SK-N-SH (cell line): ENCODE measurements at regions not wholly inside any gene's neighbourhood (a gene's known extent, or its start where the extent isn't known, plus 50 kb on each side); places are given as distances from the start of the nearest gene placed in this dataset.

ENCODE experiments used
- CTCF ChIA-PET: fragments of 300-600, 350-600 bp; formaldehyde crosslinking; extraction: SDS; loops from one replicate; lab custom pipeline; 2021; lab: Yijun Ruan, JAX
- POLR2A ChIA-PET: fragments of 350-600 bp; sonication (Branson Sonifier 250); formaldehyde crosslinking; extraction: SDS; loops from one replicate; lab custom pipeline; 2020; ENCODE audit warnings: antibody characterized with exemption, inconsistent platforms; lab: Yijun Ruan, JAX
- DNase-seq: peaks from one replicate; pipeline ENCODE4 v3.0.0; 2012
- H2AFZ ChIP-seq: fragments of 200-600 bp; sonication (generic); 2 replicates; pipeline ENCODE4 v1.8.1; 2016; ENCODE audit warnings: antibody characterized with exemption, mild to moderate bottlenecking, low read depth
- H3F3A ChIP-seq: fragments of 200-600 bp; sonication (generic); replicated peaks from 2 replicates; pipeline ENCODE3; 2016; ENCODE audit warnings: antibody characterized with exemption, mild to moderate bottlenecking; ENCODE audit not compliant: insufficient read depth
- H3K27ac ChIP-seq, 2 experiments: fragments of 200-500 bp in 1 of 2; fragments of 200-600 bp in 1 of 2; sonication (Bioruptor generic) in 1 of 2; sonication (generic), shearing (Covaris generic) in 1 of 2; 2 replicates each; pipeline versions ENCODE4 v1.5.1 to v1.6.1; 2014 to 2016; ENCODE audit warnings: low read depth in 2 of 2, inconsistent platforms in 1 of 2, low read length in 1 of 2, mild to moderate bottlenecking in 1 of 2, mixed read lengths in 1 of 2
- H3K27me3 ChIP-seq: fragments of 200-600 bp; sonication (generic), shearing (Covaris generic); 2 replicates; pipeline ENCODE4 v1.6.1; 2016; ENCODE audit warnings: mixed run types; ENCODE audit not compliant: insufficient read depth
- H3K36me3 ChIP-seq, 2 experiments: fragments of 200-500 bp in 1 of 2; fragments of 200-600 bp in 1 of 2; sonication (Bioruptor generic) in 1 of 2; sonication (generic) in 1 of 2; replicated peaks in 1 of 2; 2 replicates each; pipeline versions ENCODE3 to v1.5.1; 2014 to 2016; ENCODE audit warnings: low read length in 1 of 2, mild to moderate bottlenecking in 1 of 2; ENCODE audit not compliant: insufficient read depth in 2 of 2, control insufficient read depth in 1 of 2
- H3K4me1 ChIP-seq, 2 experiments: fragments of 200-500 bp in 1 of 2; fragments of 200-600 bp in 1 of 2; sonication (Bioruptor generic) in 1 of 2; sonication (generic), shearing (Covaris generic) in 1 of 2; 2 replicates each; pipeline versions ENCODE4 v1.5.1 to v1.6.1; 2014 to 2016; ENCODE audit warnings: low read depth in 1 of 2, low read length in 1 of 2, mixed run types in 1 of 2; ENCODE audit not compliant: insufficient read depth in 2 of 2, control insufficient read depth in 1 of 2
- H3K4me2 ChIP-seq: fragments of 200-600 bp; sonication (generic), shearing (Covaris generic); 2 replicates; pipeline ENCODE4 v1.6.1; 2017; ENCODE audit warnings: mixed run types
- H3K4me3 ChIP-seq, 2 experiments: fragments of 200-500 bp in 1 of 2; fragments of 200-600 bp in 1 of 2; sonication (Bioruptor generic) in 1 of 2; sonication (generic), shearing (Covaris generic) in 1 of 2; 2 replicates each; pipeline versions ENCODE4 v1.5.1 to v1.8.1; 2014 to 2016; ENCODE audit warnings: low read depth in 2 of 2, inconsistent platforms in 1 of 2, low read length in 1 of 2, mild to moderate bottlenecking in 1 of 2, mixed read lengths in 1 of 2, moderate library complexity in 1 of 2
- H3K79me2 ChIP-seq: fragments of 200-600 bp; sonication (generic); 2 replicates; pipeline ENCODE4 v1.8.1; 2017; ENCODE audit warnings: mild to moderate bottlenecking; ENCODE audit not compliant: insufficient read depth
- H3K9ac ChIP-seq: fragments of 200-600 bp; sonication (generic); 2 replicates; pipeline ENCODE4 v1.6.1; 2017; ENCODE audit warnings: mixed run types
- H3K9me2 ChIP-seq: fragments of 200-600 bp; sonication (generic); 2 replicates; pipeline ENCODE4 v1.6.1; 2017; ENCODE audit warnings: mixed run types
- H3K9me3 ChIP-seq: fragments of 200-600 bp; sonication (generic); 2 replicates; pipeline ENCODE4 v1.6.1; 2017; ENCODE audit warnings: mixed run types, mild to moderate bottlenecking, moderate library complexity
- H4K20me1 ChIP-seq: fragments of 200-600 bp; sonication (generic); 2 replicates; pipeline ENCODE4 v1.6.1; 2017; ENCODE audit warnings: mild to moderate bottlenecking, mixed run types; ENCODE audit not compliant: insufficient read depth
- CHD2 ChIP-seq: fragments of 150-350 bp; IDR thresholded peaks from 2 replicates; pipeline ENCODE4 v1.6.1; 2018; ENCODE audit warnings: low read length; ENCODE audit not compliant: partially characterized antibody
- GABPA ChIP-seq: IDR thresholded peaks from 2 replicates; pipeline ENCODE4 v1.4.0; 2012; ENCODE audit warnings: low read depth, mild to moderate bottlenecking
- MEF2A ChIP-seq: IDR thresholded peaks from 2 replicates; pipeline ENCODE4 v1.4.0; 2012; ENCODE audit warnings: low read depth, borderline replicate concordance
- NFIC ChIP-seq: IDR thresholded peaks from 2 replicates; pipeline ENCODE4 v1.4.0; 2012; ENCODE audit warnings: borderline replicate concordance
- NRF1 ChIP-seq: IDR thresholded peaks from 2 replicates; pipeline ENCODE4 v1.6.1; 2012; ENCODE audit warnings: low read depth, mild to moderate bottlenecking, low read length
- POLR2AphosphoS5 ChIP-seq: IDR thresholded peaks from 2 replicates; pipeline ENCODE4 v1.6.1; 2012; ENCODE audit warnings: low read depth, low read length
- RAD21 ChIP-seq: IDR thresholded peaks from 2 replicates; pipeline ENCODE4 v1.6.1; 2012; ENCODE audit warnings: mild to moderate bottlenecking, low read length
- RCOR1 ChIP-seq: fragments of 150-350 bp; IDR thresholded peaks from 2 replicates; pipeline ENCODE4 v1.6.1; 2017; ENCODE audit warnings: antibody characterized with exemption, low read length
- RXRA ChIP-seq: IDR thresholded peaks from 2 replicates; pipeline ENCODE4 v1.4.0; 2012; ENCODE audit warnings: low read depth, mild to moderate bottlenecking, borderline replicate concordance
- TAF1 ChIP-seq: IDR thresholded peaks from 2 replicates; pipeline ENCODE4 v1.6.1; 2012; ENCODE audit warnings: low read depth, mild to moderate bottlenecking, low read length, moderate library complexity, borderline replicate concordance
- TCF12 ChIP-seq: IDR thresholded peaks from 2 replicates; pipeline ENCODE4 v1.4.0; 2012
- TEAD4 ChIP-seq: IDR thresholded peaks from 2 replicates; pipeline ENCODE4 v1.4.0; 2012; ENCODE audit warnings: mild to moderate bottlenecking, borderline replicate concordance; ENCODE audit not compliant: insufficient read depth
- WGBS: methylation state at CpG from one replicate; pipeline ENCODE4 v1.1.6; 2017; ENCODE audit warnings: low lambda C conversion rate; 5-methylcytosine and 5-hydroxymethylcytosine counted together
- TF ChIP-seq, protein P1 (sequence below): fragments of 200-600 bp; sonication (generic); IDR thresholded peaks from 2 replicates; pipeline ENCODE4 v1.6.1; 2017; ENCODE audit warnings: antibody characterized with exemption, mild to moderate bottlenecking, moderate library complexity
- TF ChIP-seq, protein P2 (sequence below): IDR thresholded peaks from 2 replicates; pipeline ENCODE4; 2012
- TF ChIP-seq, protein P3 (sequence below): IDR thresholded peaks from 2 replicates; pipeline ENCODE4 v1.6.1; 2012; ENCODE audit warnings: mild to moderate bottlenecking, low read depth, low read length, moderate library complexity
- TF ChIP-seq, protein P4 (sequence below): fragments of 150-350 bp; IDR thresholded peaks from 2 replicates; pipeline ENCODE4 v1.6.1; 2016; ENCODE audit warnings: mild to moderate bottlenecking, low read depth, low read length
- TF ChIP-seq, protein P5 (sequence below): IDR thresholded peaks from 2 replicates; pipeline ENCODE4 v1.4.0; 2012; ENCODE audit warnings: low read depth

DNA sequence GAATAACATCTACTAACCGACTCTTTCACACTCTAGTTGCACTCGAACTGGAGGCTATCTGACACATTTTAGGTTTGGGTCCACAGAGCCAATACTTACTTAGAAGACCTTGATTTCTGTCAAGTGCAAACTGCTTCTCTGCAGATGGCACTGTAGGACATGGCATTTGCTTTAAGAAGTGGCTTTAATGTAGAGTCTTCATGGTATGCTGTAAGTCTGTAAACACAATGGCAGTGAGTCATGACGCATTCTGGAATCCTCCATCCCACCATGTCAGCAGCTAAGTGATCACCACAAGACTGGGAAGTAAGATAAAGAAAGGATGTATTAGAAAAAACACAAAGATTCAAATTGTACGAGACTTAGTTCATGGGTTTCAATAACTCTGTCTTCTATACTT, 377.0 kb upstream of the NOX3 start:
- CTCF ChIA-PET: no interaction called here
- no peaks in the 10 kb centered on the region for H3F3A ChIP-seq
- no peaks in the 10 kb centered on the region for H3K4me1 ChIP-seq
- H3K4me2 ChIP-seq: no peak overlapping the region
- H3K4me3 ChIP-seq: no peak overlapping the region
- no peaks in the 10 kb centered on the region for H3K27me3 ChIP-seq
- H4K20me1 ChIP-seq: no peaks in the 10 kb centered on the region
- peak; percentile 56 for TF ChIP-seq RAD21
- TF ChIP-seq POLR2AphosphoS5: no peak
- TF ChIP-seq RCOR1: no peak
- TF ChIP-seq GABPA: no peak
- no peak for TF ChIP-seq TCF12
- TF ChIP-seq, protein P1, sequence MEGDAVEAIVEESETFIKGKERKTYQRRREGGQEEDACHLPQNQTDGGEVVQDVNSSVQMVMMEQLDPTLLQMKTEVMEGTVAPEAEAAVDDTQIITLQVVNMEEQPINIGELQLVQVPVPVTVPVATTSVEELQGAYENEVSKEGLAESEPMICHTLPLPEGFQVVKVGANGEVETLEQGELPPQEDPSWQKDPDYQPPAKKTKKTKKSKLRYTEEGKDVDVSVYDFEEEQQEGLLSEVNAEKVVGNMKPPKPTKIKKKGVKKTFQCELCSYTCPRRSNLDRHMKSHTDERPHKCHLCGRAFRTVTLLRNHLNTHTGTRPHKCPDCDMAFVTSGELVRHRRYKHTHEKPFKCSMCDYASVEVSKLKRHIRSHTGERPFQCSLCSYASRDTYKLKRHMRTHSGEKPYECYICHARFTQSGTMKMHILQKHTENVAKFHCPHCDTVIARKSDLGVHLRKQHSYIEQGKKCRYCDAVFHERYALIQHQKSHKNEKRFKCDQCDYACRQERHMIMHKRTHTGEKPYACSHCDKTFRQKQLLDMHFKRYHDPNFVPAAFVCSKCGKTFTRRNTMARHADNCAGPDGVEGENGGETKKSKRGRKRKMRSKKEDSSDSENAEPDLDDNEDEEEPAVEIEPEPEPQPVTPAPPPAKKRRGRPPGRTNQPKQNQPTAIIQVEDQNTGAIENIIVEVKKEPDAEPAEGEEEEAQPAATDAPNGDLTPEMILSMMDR: peak; percentile 20
- WGBS: 74% methylated on average over 4 of the region's 4 CpGs
- H3K27ac ChIP-seq: no peak overlapping the region
- no peak for DNase-seq
- H2AFZ ChIP-seq: no peak overlapping the region
- no peak overlapping the region for H3K9ac ChIP-seq
- H3K9me2 ChIP-seq: no peaks in the 10 kb centered on the region
- H3K79me2 ChIP-seq: no peaks in the 10 kb centered on the region
- no peaks in the 10 kb centered on the region for H3K36me3 ChIP-seq
- POLR2A ChIA-PET: no interaction called here
- H3K9me3 ChIP-seq: no peaks in the 10 kb centered on the region

DNA sequence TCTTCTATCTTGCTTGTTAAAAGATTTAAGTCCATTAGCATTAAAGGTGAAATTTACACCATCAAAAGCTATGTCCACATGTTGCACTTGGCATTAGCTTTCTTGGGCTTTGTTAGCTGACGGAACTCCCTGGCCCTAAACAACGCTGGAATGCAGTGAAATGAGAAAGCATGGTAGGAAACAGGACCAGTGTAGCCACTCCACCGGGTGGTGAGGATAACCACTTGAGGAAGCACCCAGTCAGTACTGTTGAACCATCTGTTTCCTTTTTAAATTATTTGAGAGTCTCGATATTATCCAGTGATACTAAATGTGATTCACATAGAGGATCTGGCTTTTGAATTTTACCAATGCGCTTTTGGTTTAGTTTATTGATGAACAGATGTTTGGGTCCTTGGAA, 374.9 kb upstream of the NOX3 start:
- Histone ChIP-seq H2AFZ (no peak overlapping the region), H4K20me1 (no peaks in the 10 kb centered on the region), H3K4me3 (no peak overlapping the region), H3K9me3 (no peaks in the 10 kb centered on the region), H3K4me2 (no peak overlapping the region), H3F3A (no peaks in the 10 kb centered on the region), H3K9ac (no peak overlapping the region), H3K27me3 (no peaks in the 10 kb centered on the region), H3K4me1 (no peaks in the 10 kb centered on the region), H3K79me2 (no peaks in the 10 kb centered on the region), H3K9me2 (no peaks in the 10 kb centered on the region), H3K27ac (no peak overlapping the region), H3K36me3 (no peaks in the 10 kb centered on the region)
- POLR2A ChIA-PET: no interaction called here
- DNase-seq: no peak
- 84% methylated on average over 5 of the region's 5 CpGs for WGBS
- TF ChIP-seq RAD21 (no peak), CHD2 (no peak), TEAD4 (no peak), MEF2A (no peak), NFIC (no peak), TCF12 (no peak), NRF1 (no peak), RXRA (no peak), TAF1 (no peak)
- TF ChIP-seq, protein P2, sequence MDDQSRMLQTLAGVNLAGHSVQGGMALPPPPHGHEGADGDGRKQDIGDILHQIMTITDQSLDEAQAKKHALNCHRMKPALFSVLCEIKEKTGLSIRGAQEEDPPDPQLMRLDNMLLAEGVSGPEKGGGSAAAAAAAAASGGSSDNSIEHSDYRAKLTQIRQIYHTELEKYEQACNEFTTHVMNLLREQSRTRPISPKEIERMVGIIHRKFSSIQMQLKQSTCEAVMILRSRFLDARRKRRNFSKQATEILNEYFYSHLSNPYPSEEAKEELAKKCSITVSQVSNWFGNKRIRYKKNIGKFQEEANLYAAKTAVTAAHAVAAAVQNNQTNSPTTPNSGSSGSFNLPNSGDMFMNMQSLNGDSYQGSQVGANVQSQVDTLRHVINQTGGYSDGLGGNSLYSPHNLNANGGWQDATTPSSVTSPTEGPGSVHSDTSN: no peak
- TF ChIP-seq, protein P3, sequence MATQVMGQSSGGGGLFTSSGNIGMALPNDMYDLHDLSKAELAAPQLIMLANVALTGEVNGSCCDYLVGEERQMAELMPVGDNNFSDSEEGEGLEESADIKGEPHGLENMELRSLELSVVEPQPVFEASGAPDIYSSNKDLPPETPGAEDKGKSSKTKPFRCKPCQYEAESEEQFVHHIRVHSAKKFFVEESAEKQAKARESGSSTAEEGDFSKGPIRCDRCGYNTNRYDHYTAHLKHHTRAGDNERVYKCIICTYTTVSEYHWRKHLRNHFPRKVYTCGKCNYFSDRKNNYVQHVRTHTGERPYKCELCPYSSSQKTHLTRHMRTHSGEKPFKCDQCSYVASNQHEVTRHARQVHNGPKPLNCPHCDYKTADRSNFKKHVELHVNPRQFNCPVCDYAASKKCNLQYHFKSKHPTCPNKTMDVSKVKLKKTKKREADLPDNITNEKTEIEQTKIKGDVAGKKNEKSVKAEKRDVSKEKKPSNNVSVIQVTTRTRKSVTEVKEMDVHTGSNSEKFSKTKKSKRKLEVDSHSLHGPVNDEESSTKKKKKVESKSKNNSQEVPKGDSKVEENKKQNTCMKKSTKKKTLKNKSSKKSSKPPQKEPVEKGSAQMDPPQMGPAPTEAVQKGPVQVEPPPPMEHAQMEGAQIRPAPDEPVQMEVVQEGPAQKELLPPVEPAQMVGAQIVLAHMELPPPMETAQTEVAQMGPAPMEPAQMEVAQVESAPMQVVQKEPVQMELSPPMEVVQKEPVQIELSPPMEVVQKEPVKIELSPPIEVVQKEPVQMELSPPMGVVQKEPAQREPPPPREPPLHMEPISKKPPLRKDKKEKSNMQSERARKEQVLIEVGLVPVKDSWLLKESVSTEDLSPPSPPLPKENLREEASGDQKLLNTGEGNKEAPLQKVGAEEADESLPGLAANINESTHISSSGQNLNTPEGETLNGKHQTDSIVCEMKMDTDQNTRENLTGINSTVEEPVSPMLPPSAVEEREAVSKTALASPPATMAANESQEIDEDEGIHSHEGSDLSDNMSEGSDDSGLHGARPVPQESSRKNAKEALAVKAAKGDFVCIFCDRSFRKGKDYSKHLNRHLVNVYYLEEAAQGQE: no peak
- TF ChIP-seq, protein P4, sequence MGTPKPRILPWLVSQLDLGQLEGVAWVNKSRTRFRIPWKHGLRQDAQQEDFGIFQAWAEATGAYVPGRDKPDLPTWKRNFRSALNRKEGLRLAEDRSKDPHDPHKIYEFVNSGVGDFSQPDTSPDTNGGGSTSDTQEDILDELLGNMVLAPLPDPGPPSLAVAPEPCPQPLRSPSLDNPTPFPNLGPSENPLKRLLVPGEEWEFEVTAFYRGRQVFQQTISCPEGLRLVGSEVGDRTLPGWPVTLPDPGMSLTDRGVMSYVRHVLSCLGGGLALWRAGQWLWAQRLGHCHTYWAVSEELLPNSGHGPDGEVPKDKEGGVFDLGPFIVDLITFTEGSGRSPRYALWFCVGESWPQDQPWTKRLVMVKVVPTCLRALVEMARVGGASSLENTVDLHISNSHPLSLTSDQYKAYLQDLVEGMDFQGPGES: no peak
- TF ChIP-seq, protein P5, sequence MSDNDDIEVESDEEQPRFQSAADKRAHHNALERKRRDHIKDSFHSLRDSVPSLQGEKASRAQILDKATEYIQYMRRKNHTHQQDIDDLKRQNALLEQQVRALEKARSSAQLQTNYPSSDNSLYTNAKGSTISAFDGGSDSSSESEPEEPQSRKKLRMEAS: no peak
- CTCF ChIA-PET: no interaction called here
